ENCODE measurements at regions not wholly inside any gene's neighbourhood (a gene's known extent, or its start where the extent isn't known, plus 50 kb on each side); places are given as distances from the start of the nearest gene placed in this dataset.

DNA sequence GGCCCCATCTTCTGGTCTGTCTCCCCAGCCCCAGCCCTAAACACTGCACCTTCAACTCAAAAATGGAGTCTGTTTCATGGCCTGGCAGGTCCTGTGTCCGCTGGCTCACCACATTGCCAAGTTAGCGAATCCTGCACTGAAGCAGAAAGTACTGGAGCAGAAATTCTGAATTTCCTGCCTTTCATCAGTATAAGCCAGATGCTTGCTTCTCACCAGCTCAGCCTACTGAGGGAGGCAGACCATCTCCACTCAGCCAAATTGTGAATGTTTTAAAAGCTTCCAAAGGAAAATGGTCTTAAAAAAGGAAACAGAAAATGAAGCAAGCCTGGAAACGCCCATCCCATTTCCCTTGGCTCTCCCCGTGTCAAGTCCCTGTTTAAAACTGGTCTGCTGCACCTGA lies 157.8 kb downstream of the C1D start:
- TF ChIP-seq, protein P1, sequence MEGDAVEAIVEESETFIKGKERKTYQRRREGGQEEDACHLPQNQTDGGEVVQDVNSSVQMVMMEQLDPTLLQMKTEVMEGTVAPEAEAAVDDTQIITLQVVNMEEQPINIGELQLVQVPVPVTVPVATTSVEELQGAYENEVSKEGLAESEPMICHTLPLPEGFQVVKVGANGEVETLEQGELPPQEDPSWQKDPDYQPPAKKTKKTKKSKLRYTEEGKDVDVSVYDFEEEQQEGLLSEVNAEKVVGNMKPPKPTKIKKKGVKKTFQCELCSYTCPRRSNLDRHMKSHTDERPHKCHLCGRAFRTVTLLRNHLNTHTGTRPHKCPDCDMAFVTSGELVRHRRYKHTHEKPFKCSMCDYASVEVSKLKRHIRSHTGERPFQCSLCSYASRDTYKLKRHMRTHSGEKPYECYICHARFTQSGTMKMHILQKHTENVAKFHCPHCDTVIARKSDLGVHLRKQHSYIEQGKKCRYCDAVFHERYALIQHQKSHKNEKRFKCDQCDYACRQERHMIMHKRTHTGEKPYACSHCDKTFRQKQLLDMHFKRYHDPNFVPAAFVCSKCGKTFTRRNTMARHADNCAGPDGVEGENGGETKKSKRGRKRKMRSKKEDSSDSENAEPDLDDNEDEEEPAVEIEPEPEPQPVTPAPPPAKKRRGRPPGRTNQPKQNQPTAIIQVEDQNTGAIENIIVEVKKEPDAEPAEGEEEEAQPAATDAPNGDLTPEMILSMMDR (conservative IDR thresholded peaks at IDR 0.05 in 1 of 2, IDR thresholded peaks at IDR 0.05 in 1 of 2; ENCODE audit: extremely low read depth in 1 of 2, insufficient read depth in 1 of 2, low read depth in 1 of 2, low read length in 2 of 2), result no peak
- no peak for TF ChIP-seq EZH2 (IDR thresholded peaks at IDR 0.05; ENCODE audit: borderline replicate concordance, low read length)
